Sigmoid colon (tissue), 6 donors: ENCODE measurements at regions not wholly inside any gene's neighbourhood (a gene's known extent, or its start where the extent isn't known, plus 50 kb on each side); places are given as distances from the start of the nearest gene placed in this dataset.

Source experiments
- DNase-seq: peaks from one replicate; pipeline ENCODE4 v3.0.0-alpha.2; 2019
- H3K27ac ChIP-seq, 4 donors: fragments of 200-600 bp; sonication (generic); one replicate each; pipeline ENCODE4 v1.5.1; 2016 to 2019; ENCODE audit warnings: mild to moderate bottlenecking in 1 of 4
- H3K27me3 ChIP-seq, 3 donors: fragments of 200-600 bp; sonication (generic); one replicate each; pipeline ENCODE4 v1.5.1; 2019; ENCODE audit warnings: mild to moderate bottlenecking in 1 of 3
- H3K36me3 ChIP-seq, 4 donors: fragments of 200-600 bp; sonication (generic); one replicate each; pipeline ENCODE4 v1.5.1; 2016 to 2019
- H3K4me1 ChIP-seq, 4 donors: fragments of 200-600 bp; sonication (generic); one replicate each; pipeline ENCODE4 v1.5.1; 2017 to 2019
- H3K4me3 ChIP-seq, 4 donors: fragments of 200-600 bp; sonication (generic); one replicate each; pipeline ENCODE4 v1.5.1; 2017 to 2019; ENCODE audit warnings: mild to moderate bottlenecking in 2 of 4, moderate library complexity in 1 of 4
- H3K9me3 ChIP-seq, 4 donors: fragments of 200-600 bp in 3 of 4; sonication (generic) in 3 of 4; one replicate each; pipeline versions ENCODE4 v1.5.1 to v1.6.1; 2013 to 2019
- EP300 ChIP-seq, 4 donors: sonication (generic); formaldehyde crosslinking; IDR thresholded peaks; one replicate each; pipeline ENCODE4 v1.6.1; 2017; ENCODE audit warnings: antibody characterized with exemption in 4 of 4
- POLR2A ChIP-seq, 2 donors: fragments of 450-650 bp; IDR thresholded peaks; one replicate each; pipeline ENCODE4 v1.6.1; 2016; ENCODE audit warnings: antibody characterized with exemption in 2 of 2, mild to moderate bottlenecking in 2 of 2, moderate library complexity in 2 of 2
- POLR2AphosphoS5 ChIP-seq, 4 donors: sonication (generic); formaldehyde crosslinking; IDR thresholded peaks; one replicate each; pipeline ENCODE4 v1.6.1; 2017; ENCODE audit warnings: antibody characterized with exemption in 4 of 4
- WGBS, 2 donors: extraction: QIAGEN DNeasy Blood & Tissue Kit; methylation state at CpG; one replicate each; pipeline ENCODE4 v1.1.7; 2013; 5-methylcytosine and 5-hydroxymethylcytosine counted together
- intact Hi-C: fragments of 100-400 bp; cut with DNase I; formaldehyde crosslinking; loops from one replicate; pipeline ENCODE4 v1.15.1; 2023
- TF ChIP-seq, protein P1 (sequence below), 4 experiments: fragments of 450-650 bp in 3 of 4; fragments of 200-600 bp in 1 of 4; IDR thresholded peaks; one replicate each; pipeline ENCODE4 v1.5.1; 2016 to 2019; ENCODE audit warnings: antibody characterized with exemption in 4 of 4, mild to moderate bottlenecking in 3 of 4, moderate library complexity in 2 of 4
- donor health status: healthy with polysubstance abuse.
- donor health status: healthy.

DNA sequence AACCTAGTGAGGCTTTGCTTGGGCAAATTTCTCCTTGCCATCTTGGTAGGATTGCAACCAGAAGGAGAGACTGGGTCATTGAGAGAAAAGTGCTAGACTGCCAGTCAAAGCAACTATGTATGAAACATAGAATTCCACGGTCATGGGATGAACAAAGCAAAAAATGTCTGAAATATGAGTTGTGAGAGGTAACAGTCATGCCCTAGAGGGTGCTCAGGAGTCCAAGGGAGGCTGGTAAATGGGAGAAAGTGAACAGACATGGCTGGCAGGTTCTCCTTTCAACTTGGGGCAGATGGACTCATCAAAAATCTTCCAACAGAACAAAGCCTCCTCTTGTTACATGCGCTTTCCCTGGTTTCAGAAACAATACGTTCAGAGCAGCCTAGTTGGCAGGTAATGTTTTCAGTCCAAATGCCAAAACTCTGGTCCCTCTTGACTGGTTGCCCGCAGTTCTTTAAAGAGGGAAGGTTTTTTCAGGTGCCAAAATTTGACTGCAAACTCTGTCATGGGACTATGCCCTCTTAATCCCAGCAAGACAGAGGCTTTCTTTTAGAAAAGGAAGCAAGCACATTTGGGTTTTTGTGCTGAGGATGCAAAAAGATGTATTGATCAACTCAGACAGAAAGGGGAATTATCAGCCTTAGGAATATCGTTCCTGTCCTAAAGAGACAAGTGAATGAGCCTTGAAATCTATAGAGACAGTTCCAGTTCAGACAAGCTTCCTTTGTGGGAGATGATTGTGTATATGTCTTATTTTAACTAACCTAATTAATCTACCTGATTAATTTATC lies 68.5 kb upstream of the SASH1 start:
- Histone ChIP-seq H3K27me3 (no peaks in the 10 kb centered on the region), H3K9me3 (no peaks in the 10 kb centered on the region), H3K4me1 (no peaks in the 10 kb centered on the region), H3K36me3 (no peaks in the 10 kb centered on the region), H3K4me3 (no peak overlapping the region), H3K27ac (no peak overlapping the region)
- 92% methylated on average over 5 of the region's 5 CpGs for WGBS, 2 donors
- intact Hi-C loops = no loop called here
- no peak for TF ChIP-seq POLR2A (IDR thresholded peaks at IDR 0.05)
- no peak for TF ChIP-seq EP300 (IDR thresholded peaks at IDR 0.05)
- TF ChIP-seq, protein P1, sequence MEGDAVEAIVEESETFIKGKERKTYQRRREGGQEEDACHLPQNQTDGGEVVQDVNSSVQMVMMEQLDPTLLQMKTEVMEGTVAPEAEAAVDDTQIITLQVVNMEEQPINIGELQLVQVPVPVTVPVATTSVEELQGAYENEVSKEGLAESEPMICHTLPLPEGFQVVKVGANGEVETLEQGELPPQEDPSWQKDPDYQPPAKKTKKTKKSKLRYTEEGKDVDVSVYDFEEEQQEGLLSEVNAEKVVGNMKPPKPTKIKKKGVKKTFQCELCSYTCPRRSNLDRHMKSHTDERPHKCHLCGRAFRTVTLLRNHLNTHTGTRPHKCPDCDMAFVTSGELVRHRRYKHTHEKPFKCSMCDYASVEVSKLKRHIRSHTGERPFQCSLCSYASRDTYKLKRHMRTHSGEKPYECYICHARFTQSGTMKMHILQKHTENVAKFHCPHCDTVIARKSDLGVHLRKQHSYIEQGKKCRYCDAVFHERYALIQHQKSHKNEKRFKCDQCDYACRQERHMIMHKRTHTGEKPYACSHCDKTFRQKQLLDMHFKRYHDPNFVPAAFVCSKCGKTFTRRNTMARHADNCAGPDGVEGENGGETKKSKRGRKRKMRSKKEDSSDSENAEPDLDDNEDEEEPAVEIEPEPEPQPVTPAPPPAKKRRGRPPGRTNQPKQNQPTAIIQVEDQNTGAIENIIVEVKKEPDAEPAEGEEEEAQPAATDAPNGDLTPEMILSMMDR (IDR thresholded peaks at IDR 0.05) = no peak
- TF ChIP-seq POLR2AphosphoS5 (IDR thresholded peaks at IDR 0.05) = no peak
- DNase-seq = no peak

DNA sequence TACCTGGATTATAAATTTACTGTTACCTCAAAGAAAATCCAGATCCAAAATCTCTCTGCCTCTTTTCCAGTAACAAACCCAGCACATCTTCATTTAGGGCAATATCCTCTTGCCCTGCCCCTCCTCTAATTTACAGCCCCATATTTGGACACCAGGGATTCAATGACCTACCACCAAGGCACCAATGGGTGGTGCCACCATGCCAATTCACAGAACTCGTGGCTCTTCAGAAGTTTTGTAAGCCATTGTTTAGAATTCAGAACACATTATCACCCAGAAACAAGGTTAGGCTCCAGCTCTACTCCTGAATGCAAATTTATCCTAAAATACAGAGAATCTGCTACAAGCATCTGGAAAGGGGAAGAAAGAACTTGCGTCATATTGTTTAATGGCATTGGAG lies 67.8 kb upstream of the SASH1 start:
- no peak overlapping the region for H3K4me3 ChIP-seq
- no peak for TF ChIP-seq POLR2A (IDR thresholded peaks at IDR 0.05)
- TF ChIP-seq POLR2AphosphoS5 (IDR thresholded peaks at IDR 0.05) = no peak
- TF ChIP-seq, protein P1 (IDR thresholded peaks at IDR 0.05) = no peak
- no peak for TF ChIP-seq EP300 (IDR thresholded peaks at IDR 0.05)
- H3K9me3 ChIP-seq = no peaks in the 10 kb centered on the region
- H3K36me3 ChIP-seq = no peaks in the 10 kb centered on the region
- H3K27ac ChIP-seq = no peak overlapping the region
- no peaks in the 10 kb centered on the region for H3K27me3 ChIP-seq
- 84 to 86% methylated on average over 2 of the region's 2 CpGs for WGBS, 2 donors
- intact Hi-C loops = no loop called here
- no peaks in the 10 kb centered on the region for H3K4me1 ChIP-seq
- DNase-seq = no peak

DNA sequence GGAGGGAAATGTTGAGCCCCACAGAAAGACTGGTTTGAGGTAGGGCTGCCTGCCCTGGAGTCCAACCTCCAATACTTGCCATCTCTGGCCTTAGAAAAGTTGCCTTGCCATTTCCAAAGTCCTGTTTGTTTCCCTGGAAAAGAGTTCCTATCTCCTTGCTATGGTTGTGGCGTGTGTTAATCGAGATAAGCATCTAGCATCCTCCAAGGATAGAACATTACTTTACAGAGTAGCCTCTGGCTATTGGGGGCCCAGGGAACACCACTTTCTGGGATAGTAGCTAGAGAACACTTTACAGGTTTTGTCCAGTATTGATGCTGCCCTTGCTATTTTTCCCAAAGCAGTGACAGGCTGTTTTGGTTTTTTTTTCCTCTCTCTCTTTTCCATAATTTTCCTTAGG lies 57.4 kb upstream of the SASH1 start:
- no peaks in the 10 kb centered on the region for H3K4me1 ChIP-seq
- H3K9me3 ChIP-seq = no peaks in the 10 kb centered on the region
- TF ChIP-seq, protein P1 (IDR thresholded peaks at IDR 0.05) = no peak
- TF ChIP-seq EP300 (IDR thresholded peaks at IDR 0.05) = no peak
- intact Hi-C loops = no loop called here
- WGBS, 2 donors = 91 to 97% methylated on average over 2 of the region's 2 CpGs
- H3K27ac ChIP-seq = no peak overlapping the region
- DNase-seq = no peak
- no peak overlapping the region for H3K4me3 ChIP-seq
- no peaks in the 10 kb centered on the region for H3K36me3 ChIP-seq
- H3K27me3 ChIP-seq = no peaks in the 10 kb centered on the region

DNA sequence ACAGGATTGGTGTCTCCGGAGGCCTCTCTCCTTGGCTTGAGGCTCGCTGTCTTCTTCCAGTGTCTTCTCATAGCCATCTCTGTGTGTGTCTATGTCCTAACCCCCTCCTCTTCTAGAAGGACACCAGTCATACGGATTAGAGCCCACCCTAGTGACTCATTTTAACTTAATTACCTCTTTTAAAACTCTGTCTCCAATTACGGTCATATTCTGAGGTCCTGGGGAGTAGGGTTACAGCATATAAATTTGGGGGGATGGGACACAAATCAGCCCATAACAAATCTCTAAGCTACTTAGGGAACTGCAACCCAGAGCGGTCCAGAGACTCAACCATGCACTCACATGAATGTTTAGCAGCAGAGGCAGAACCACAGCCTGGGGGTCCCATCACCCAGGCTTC lies 56.1 kb upstream of the SASH1 start:
- Histone ChIP-seq H3K27ac (no peak overlapping the region), H3K4me3 (no peak overlapping the region), H3K9me3 (no peaks in the 10 kb centered on the region), H3K36me3 (no peaks in the 10 kb centered on the region), H3K4me1 (no peaks in the 10 kb centered on the region), H3K27me3 (no peaks in the 10 kb centered on the region)
- WGBS, 2 donors = 82 to 86% methylated on average over 5 of the region's 5 CpGs
- no peak for DNase-seq
- intact Hi-C loops = no loop called here
- TF ChIP-seq, protein P1 (IDR thresholded peaks at IDR 0.05) = no peak
- TF ChIP-seq EP300 (IDR thresholded peaks at IDR 0.05) (no peak), POLR2A (IDR thresholded peaks at IDR 0.05) (no peak), POLR2AphosphoS5 (IDR thresholded peaks at IDR 0.05) (no peak)
